Activated CD8-positive, alpha-beta memory T cell treated with anti-CD3 and anti-CD28 coated beads, Interleukin-2, amount 10 ng/mL, durations not matched to agents 7 days and 5 days (primary cell): ENCODE measurements at regions not wholly inside any gene's neighbourhood (a gene's known extent, or its start where the extent isn't known, plus 50 kb on each side); places are given as distances from the start of the nearest gene placed in this dataset.

Experiments used
- ATAC-seq: fragments of 150-1000 bp; cut with Tn5 transposase; one replicate; pipeline ENCODE4 v1.10.0; 2021; ENCODE audit warnings: moderate library complexity
- CTCF ChIA-PET: fragments of 350-600 bp; sonication (Branson Sonifier 250); formaldehyde crosslinking; loops from one replicate; lab custom pipeline; 2021; ENCODE audit warnings: antibody characterized with exemption; lab: Charles Lee
- DNase-seq: peaks from one replicate; pipeline ENCODE4 v3.0.0-alpha.2; 2020
- H3K27ac Mint-ChIP-seq: one replicate; pipeline ENCODE4 v1.8.0; 2021; ENCODE audit warnings: mild to moderate bottlenecking, mixed read lengths
- H3K27me3 Mint-ChIP-seq: one replicate; pipeline ENCODE4 v1.8.0; 2021; ENCODE audit warnings: mixed read lengths
- H3K36me3 Mint-ChIP-seq: one replicate; pipeline ENCODE4 v1.8.0; 2021; ENCODE audit warnings: mild to moderate bottlenecking, mixed read lengths
- H3K4me1 Mint-ChIP-seq: one replicate; pipeline ENCODE4 v1.8.0; 2021; ENCODE audit warnings: mixed read lengths
- H3K4me3 Mint-ChIP-seq: one replicate; pipeline ENCODE4 v1.8.0; 2021; ENCODE audit warnings: mild to moderate bottlenecking, moderate library complexity, mixed read lengths
- H3K9me3 Mint-ChIP-seq: one replicate; pipeline ENCODE4 v1.8.0; 2022; ENCODE audit warnings: low read depth, mixed read lengths

- H3K9me3 Mint-ChIP-seq = no peaks in the 10 kb centered on the region
- no peaks in the 10 kb centered on the region for H3K36me3 Mint-ChIP-seq
- ATAC-seq (no peak), DNase-seq (no peak)
- no peaks in the 10 kb centered on the region for H3K27me3 Mint-ChIP-seq
- CTCF ChIA-PET = no interaction called here
- H3K27ac Mint-ChIP-seq = no peak overlapping the region
- no peak overlapping the region for H3K4me3 Mint-ChIP-seq
- H3K4me1 Mint-ChIP-seq = no peaks in the 10 kb centered on the region
Measured at GRCh38 chr2:236818281-236819045, 248.8 kb downstream of the ACKR3 start.

GRCh38 chr2:236819275-236820002 is 249.8 kb downstream of the ACKR3 start:
- DNase-seq = no peak
- no peak for ATAC-seq
- no peak overlapping the region for H3K4me3 Mint-ChIP-seq
- H3K36me3 Mint-ChIP-seq = no peaks in the 10 kb centered on the region
- no peaks in the 10 kb centered on the region for H3K4me1 Mint-ChIP-seq
- no peaks in the 10 kb centered on the region for H3K27me3 Mint-ChIP-seq
- no peaks in the 10 kb centered on the region for H3K9me3 Mint-ChIP-seq
- CTCF ChIA-PET = no interaction called here
- H3K27ac Mint-ChIP-seq = no peak overlapping the region

- no peak overlapping the region for H3K4me3 Mint-ChIP-seq
- no peaks in the 10 kb centered on the region for H3K36me3 Mint-ChIP-seq
- ATAC-seq (no peak), DNase-seq (no peak)
- H3K9me3 Mint-ChIP-seq = no peaks in the 10 kb centered on the region
- no peaks in the 10 kb centered on the region for H3K27me3 Mint-ChIP-seq
- CTCF ChIA-PET = no interaction called here
- H3K27ac Mint-ChIP-seq = no peak overlapping the region
- no peaks in the 10 kb centered on the region for H3K4me1 Mint-ChIP-seq
Measured at GRCh38 chr2:236820763-236821344, 251.2 kb downstream of the ACKR3 start.

- CTCF ChIA-PET = no interaction called here
- Mint-ChIP-seq H3K27me3 (no peaks in the 10 kb centered on the region), H3K9me3 (no peaks in the 10 kb centered on the region), H3K4me1 (no peaks in the 10 kb centered on the region), H3K27ac (no peak overlapping the region), H3K4me3 (no peak overlapping the region), H3K36me3 (no peaks in the 10 kb centered on the region)
- DNase-seq (no peak), ATAC-seq (no peak)
Measured at GRCh38 chr2:236823041-236823629, 253.5 kb downstream of the ACKR3 start.

GRCh38 chr2:236823963-236824362 is 254.3 kb downstream of the ACKR3 start:
- Mint-ChIP-seq H3K4me1 (no peaks in the 10 kb centered on the region), H3K27me3 (no peaks in the 10 kb centered on the region), H3K9me3 (no peaks in the 10 kb centered on the region), H3K27ac (no peak overlapping the region), H3K36me3 (no peaks in the 10 kb centered on the region), H3K4me3 (no peak overlapping the region)
- ATAC-seq (no peak), DNase-seq (no peak)
- CTCF ChIA-PET = no interaction called here

GRCh38 chr2:236824836-236825235 is 255.2 kb downstream of the ACKR3 start:
- H3K27ac Mint-ChIP-seq = no peak overlapping the region
- H3K27me3 Mint-ChIP-seq = no peaks in the 10 kb centered on the region
- no peak for ATAC-seq
- no peaks in the 10 kb centered on the region for H3K9me3 Mint-ChIP-seq
- CTCF ChIA-PET = no interaction called here
- no peaks in the 10 kb centered on the region for H3K36me3 Mint-ChIP-seq
- no peaks in the 10 kb centered on the region for H3K4me1 Mint-ChIP-seq
- DNase-seq = no peak
- H3K4me3 Mint-ChIP-seq = no peak overlapping the region

GRCh38 chr2:236825989-236826510 is 256.4 kb downstream of the ACKR3 start:
- Mint-ChIP-seq H3K4me1 (no peaks in the 10 kb centered on the region), H3K4me3 (no peak overlapping the region), H3K27ac (no peak overlapping the region), H3K9me3 (no peaks in the 10 kb centered on the region), H3K27me3 (no peaks in the 10 kb centered on the region), H3K36me3 (no peaks in the 10 kb centered on the region)
- CTCF ChIA-PET = no interaction called here
- ATAC-seq (no peak), DNase-seq (no peak)

- H3K27ac Mint-ChIP-seq = no peak overlapping the region
- ATAC-seq (no peak), DNase-seq (no peak)
- CTCF ChIA-PET = no interaction called here
- H3K4me1 Mint-ChIP-seq = no peaks in the 10 kb centered on the region
- no peaks in the 10 kb centered on the region for H3K36me3 Mint-ChIP-seq
- H3K4me3 Mint-ChIP-seq = no peak overlapping the region
- H3K9me3 Mint-ChIP-seq = no peaks in the 10 kb centered on the region
- H3K27me3 Mint-ChIP-seq = peaks cover under 1% of the 10 kb centered on the region
Measured at GRCh38 chr2:236826606-236827156, 257.1 kb downstream of the ACKR3 start.

- H3K4me1 Mint-ChIP-seq = no peaks in the 10 kb centered on the region
- no peaks in the 10 kb centered on the region for H3K9me3 Mint-ChIP-seq
- DNase-seq (no peak), ATAC-seq (no peak)
- H3K4me3 Mint-ChIP-seq = no peak overlapping the region
- H3K36me3 Mint-ChIP-seq = no peaks in the 10 kb centered on the region
- no peak overlapping the region for H3K27ac Mint-ChIP-seq
- CTCF ChIA-PET = interaction anchor here (0.8 kb wide), 1 partner anchor 246 kb away, joined by 3 read pairs; no protein-coding TSS in a partner anchor
- H3K27me3 Mint-ChIP-seq = peaks cover 3% of the 10 kb centered on the region
Measured at GRCh38 chr2:236827997-236828396, 257.7 kb upstream of the COPS8 start.

GRCh38 chr2:236828820-236829219 is 256.9 kb upstream of the COPS8 start:
- Mint-ChIP-seq H3K27ac (no peak overlapping the region), H3K27me3 (peaks cover 3% of the 10 kb centered on the region), H3K9me3 (no peaks in the 10 kb centered on the region), H3K4me1 (no peaks in the 10 kb centered on the region), H3K36me3 (no peaks in the 10 kb centered on the region), H3K4me3 (no peak overlapping the region)
- no peak for ATAC-seq
- no peak for DNase-seq
- CTCF ChIA-PET = no interaction called here

GRCh38 chr2:236830926-236831325 is 254.8 kb upstream of the COPS8 start:
- no peak overlapping the region for H3K27ac Mint-ChIP-seq
- CTCF ChIA-PET = no interaction called here
- no peaks in the 10 kb centered on the region for H3K36me3 Mint-ChIP-seq
- no peaks in the 10 kb centered on the region for H3K4me1 Mint-ChIP-seq
- ATAC-seq = no peak
- no peak for DNase-seq
- peaks cover 6% of the 10 kb centered on the region for H3K27me3 Mint-ChIP-seq
- H3K9me3 Mint-ChIP-seq = no peaks in the 10 kb centered on the region
- no peak overlapping the region for H3K4me3 Mint-ChIP-seq

- Mint-ChIP-seq H3K4me3 (no peak overlapping the region), H3K4me1 (no peaks in the 10 kb centered on the region), H3K27me3 (peaks cover 9% of the 10 kb centered on the region), H3K27ac (no peak overlapping the region), H3K9me3 (no peaks in the 10 kb centered on the region), H3K36me3 (no peaks in the 10 kb centered on the region)
- CTCF ChIA-PET = no interaction called here
- no peak for ATAC-seq
- no peak for DNase-seq
Measured at GRCh38 chr2:236831698-236832097, 254.0 kb upstream of the COPS8 start.

GRCh38 chr2:236833501-236834073 is 252.1 kb upstream of the COPS8 start:
- no peak for ATAC-seq
- Mint-ChIP-seq H3K27ac (no peak overlapping the region), H3K27me3 (peaks cover 9% of the 10 kb centered on the region), H3K4me3 (no peak overlapping the region), H3K4me1 (no peaks in the 10 kb centered on the region), H3K9me3 (no peaks in the 10 kb centered on the region), H3K36me3 (no peaks in the 10 kb centered on the region)
- CTCF ChIA-PET = no interaction called here
- DNase-seq = no peak
